Chondrocyte (in vitro differentiated cells): ENCODE measurements at regions not wholly inside any gene's neighbourhood (a gene's known extent, or its start where the extent isn't known, plus 50 kb on each side); places are given as distances from the start of the nearest gene placed in this dataset.

ENCODE experiments used
- DNase-seq: peaks from one replicate; pipeline ENCODE4 v3.0.0; 2021; ENCODE audit warnings: mixed read lengths, low spot score
- H3K27ac Mint-ChIP-seq: one replicate; pipeline ENCODE4 v1.8.0; 2021; ENCODE audit warnings: mild to moderate bottlenecking, moderate library complexity, mixed read lengths; ENCODE audit not compliant: unreplicated experiment
- H3K27me3 Mint-ChIP-seq: 2 replicates; pipeline ENCODE4 v1.8.0; 2021; ENCODE audit warnings: low read depth, mixed read lengths
- H3K36me3 Mint-ChIP-seq: 2 replicates; pipeline ENCODE4 v1.8.0; 2021; ENCODE audit warnings: low read depth, mixed read lengths
- H3K4me1 Mint-ChIP-seq: 2 replicates; pipeline ENCODE4 v1.8.0; 2021; ENCODE audit warnings: low read depth, mild to moderate bottlenecking, mixed read lengths
- H3K4me3 Mint-ChIP-seq: one replicate; pipeline ENCODE4 v1.8.0; 2021; ENCODE audit warnings: mild to moderate bottlenecking, moderate library complexity, mixed read lengths; ENCODE audit not compliant: unreplicated experiment
- H3K9me3 Mint-ChIP-seq: 2 replicates; pipeline ENCODE4 v1.8.0; 2021; ENCODE audit warnings: low read depth, mixed read lengths
- TF ChIP-seq, protein P1 (sequence below): fragments of 200-600 bp; sonication (generic); IDR thresholded peaks from 2 replicates; pipeline ENCODE4 v1.5.0; 2021; ENCODE audit warnings: antibody characterized with exemption, mild to moderate bottlenecking, moderate library complexity

- no peak overlapping the region for H3K27ac Mint-ChIP-seq
- DNase-seq: no peak
- H3K4me3 Mint-ChIP-seq: no peak overlapping the region
- no peaks in the 10 kb centered on the region for H3K27me3 Mint-ChIP-seq
- TF ChIP-seq, protein P1, sequence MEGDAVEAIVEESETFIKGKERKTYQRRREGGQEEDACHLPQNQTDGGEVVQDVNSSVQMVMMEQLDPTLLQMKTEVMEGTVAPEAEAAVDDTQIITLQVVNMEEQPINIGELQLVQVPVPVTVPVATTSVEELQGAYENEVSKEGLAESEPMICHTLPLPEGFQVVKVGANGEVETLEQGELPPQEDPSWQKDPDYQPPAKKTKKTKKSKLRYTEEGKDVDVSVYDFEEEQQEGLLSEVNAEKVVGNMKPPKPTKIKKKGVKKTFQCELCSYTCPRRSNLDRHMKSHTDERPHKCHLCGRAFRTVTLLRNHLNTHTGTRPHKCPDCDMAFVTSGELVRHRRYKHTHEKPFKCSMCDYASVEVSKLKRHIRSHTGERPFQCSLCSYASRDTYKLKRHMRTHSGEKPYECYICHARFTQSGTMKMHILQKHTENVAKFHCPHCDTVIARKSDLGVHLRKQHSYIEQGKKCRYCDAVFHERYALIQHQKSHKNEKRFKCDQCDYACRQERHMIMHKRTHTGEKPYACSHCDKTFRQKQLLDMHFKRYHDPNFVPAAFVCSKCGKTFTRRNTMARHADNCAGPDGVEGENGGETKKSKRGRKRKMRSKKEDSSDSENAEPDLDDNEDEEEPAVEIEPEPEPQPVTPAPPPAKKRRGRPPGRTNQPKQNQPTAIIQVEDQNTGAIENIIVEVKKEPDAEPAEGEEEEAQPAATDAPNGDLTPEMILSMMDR: no peak
- H3K4me1 Mint-ChIP-seq: peaks cover 26% of the 10 kb centered on the region
- H3K9me3 Mint-ChIP-seq: no peaks in the 10 kb centered on the region
- no peaks in the 10 kb centered on the region for H3K36me3 Mint-ChIP-seq
These were observed 131.9 kb upstream of the FUT8 start for GRCh38 chr14:65280653-65281052.

DNA sequence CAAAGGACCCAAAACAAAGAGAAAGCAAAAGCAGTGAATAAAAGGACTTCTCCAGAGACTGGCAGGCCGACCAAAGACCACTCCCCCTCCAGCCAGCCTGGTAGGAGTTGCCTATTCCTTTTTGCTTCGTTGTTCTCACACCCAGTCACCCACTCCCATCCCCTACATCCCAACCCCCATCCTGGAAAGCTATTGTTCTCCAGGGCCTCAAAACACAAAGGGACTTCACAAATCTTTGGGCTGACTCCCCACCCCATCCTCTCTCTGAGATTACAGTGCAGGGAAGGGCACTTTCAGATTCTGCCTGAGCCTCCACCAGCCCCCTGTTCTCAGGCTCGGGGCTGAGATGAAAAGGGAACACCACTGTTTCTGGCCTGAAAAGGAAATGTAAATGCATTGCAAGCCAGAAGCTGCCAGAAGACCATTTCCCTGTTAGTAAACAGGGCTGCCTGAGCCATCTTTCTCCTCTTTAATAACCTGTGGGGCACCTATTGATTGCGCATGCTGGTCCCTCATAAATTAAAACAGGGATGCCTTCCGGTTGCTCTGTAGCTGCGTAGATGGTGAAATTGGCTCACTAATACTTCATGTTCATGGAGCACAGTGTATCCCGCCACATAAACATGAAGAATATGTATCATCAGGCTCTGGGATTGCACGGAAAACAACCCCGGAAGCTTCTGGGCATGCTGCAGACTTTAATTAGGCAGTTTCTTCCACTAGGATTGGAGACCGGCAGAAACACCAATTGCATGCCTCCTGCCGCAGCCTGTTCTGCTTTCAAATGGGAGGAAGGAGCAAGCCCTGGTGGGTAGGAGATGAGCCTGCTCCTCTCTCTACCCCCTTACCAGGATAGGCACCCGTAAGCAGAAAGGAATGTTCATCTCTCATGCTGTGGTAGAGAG lies 130.3 kb upstream of the FUT8 start:
- TF ChIP-seq, protein P1: no peak
- H3K4me1 Mint-ChIP-seq: peaks cover 22% of the 10 kb centered on the region

DNA sequence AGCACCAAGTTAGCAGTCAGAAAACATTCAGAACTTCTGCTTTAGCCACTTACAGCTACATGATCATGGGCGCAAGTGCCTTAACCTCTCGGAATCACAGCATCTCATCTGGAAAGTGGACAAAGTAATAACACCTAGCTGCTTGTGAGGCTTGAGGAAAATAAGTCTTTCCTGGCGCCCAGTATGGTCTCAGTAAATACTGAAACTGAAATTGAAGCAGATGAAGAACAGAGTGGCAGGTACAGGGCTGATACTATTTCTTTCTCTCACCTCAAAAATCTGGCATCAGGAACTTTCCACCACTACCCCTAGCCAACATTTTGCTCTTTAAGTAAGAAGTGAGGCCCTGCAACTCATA lies 129.7 kb upstream of the FUT8 start:
- DNase-seq: no peak
- Mint-ChIP-seq H3K9me3 (no peaks in the 10 kb centered on the region), H3K4me1 (peaks cover 18% of the 10 kb centered on the region), H3K27ac (no peak overlapping the region), H3K4me3 (no peak overlapping the region), H3K27me3 (no peaks in the 10 kb centered on the region), H3K36me3 (no peaks in the 10 kb centered on the region)
- TF ChIP-seq, protein P1: no peak

More for the DNA sequence above, 130.3 kb upstream of the FUT8 start:
- Mint-ChIP-seq H3K36me3 (no peaks in the 10 kb centered on the region), H3K4me3 (no peak overlapping the region), H3K27me3 (no peaks in the 10 kb centered on the region), H3K27ac (peak overlapping the region; percentile 19), H3K9me3 (no peaks in the 10 kb centered on the region)
- DNase-seq: no peak

DNA sequence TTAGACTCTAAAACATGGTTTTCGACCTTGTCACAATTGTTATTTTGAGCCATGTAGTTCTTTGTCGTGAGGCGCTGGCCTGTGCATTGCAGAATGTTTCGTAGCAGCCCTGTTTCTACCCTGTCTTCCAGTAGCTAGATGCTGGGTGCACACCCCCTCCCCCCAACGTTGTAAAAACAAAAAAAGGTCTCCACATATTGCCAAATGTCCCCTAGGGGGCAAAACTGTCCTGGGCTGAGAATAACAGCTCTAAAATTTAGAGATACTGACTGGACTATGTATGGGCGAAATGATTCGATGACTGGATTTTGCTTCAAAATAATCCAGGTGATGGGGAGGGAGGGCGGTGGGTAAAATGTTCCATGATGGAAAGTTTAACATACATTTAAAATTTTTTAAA lies 126.1 kb upstream of the FUT8 start:
- Mint-ChIP-seq H3K27ac (no peak overlapping the region), H3K4me1 (peaks cover 21% of the 10 kb centered on the region), H3K36me3 (no peaks in the 10 kb centered on the region), H3K4me3 (no peak overlapping the region), H3K27me3 (no peaks in the 10 kb centered on the region), H3K9me3 (no peaks in the 10 kb centered on the region)
- TF ChIP-seq, protein P1: peak; percentile 41
- DNase-seq: no peak

DNA sequence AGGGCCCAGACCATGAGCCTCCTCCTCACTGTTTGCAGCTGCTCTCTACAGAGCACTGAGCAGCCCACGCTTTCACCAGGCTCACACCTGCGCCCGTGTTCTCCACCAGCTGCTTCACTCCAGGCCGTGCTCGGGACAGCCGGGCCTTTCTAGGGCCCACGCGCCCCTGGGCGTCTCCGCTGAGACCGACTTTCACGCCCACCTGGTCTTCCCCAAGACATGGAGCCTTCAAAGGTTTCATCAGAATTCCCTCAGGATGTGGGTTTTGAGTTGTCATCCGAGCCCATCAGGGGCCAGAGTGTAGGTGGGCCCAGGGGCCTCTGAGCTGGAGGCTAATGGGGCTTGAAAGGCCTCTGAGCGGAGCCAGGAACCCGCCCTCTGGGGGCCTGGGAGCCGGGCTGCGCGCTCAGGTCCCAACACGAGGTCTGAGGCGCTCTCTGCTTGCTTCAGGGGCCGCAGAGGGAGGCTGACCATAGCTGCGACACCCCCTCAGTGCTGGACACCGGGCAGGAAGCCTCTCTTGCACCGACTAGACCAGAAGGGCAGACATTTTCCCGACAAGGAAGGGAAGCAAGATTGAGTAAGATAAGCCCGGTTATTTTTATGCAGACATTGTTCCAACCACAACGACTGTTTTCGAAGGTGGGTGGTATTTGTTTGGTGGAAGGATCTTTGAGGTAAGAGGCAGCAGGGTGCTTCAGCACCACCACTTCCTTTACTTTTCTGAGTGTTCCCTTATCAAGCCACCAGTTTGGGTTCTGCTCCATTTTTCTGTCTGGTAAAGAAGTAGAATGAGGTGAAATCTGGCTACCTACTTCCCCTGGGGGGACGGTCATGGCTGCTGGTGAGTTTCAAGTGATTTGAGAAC lies 125.0 kb upstream of the FUT8 start:
- no peak overlapping the region for H3K27ac Mint-ChIP-seq
- TF ChIP-seq, protein P1: no peak
- no peaks in the 10 kb centered on the region for H3K27me3 Mint-ChIP-seq
- H3K36me3 Mint-ChIP-seq: no peaks in the 10 kb centered on the region
- no peaks in the 10 kb centered on the region for H3K9me3 Mint-ChIP-seq
- no peak overlapping the region for H3K4me3 Mint-ChIP-seq
- peaks cover 12% of the 10 kb centered on the region for H3K4me1 Mint-ChIP-seq
- no peak for DNase-seq
